ENCODE measurements at regions not wholly inside any gene's neighbourhood (a gene's known extent, or its start where the extent isn't known, plus 50 kb on each side); places are given as distances from the start of the nearest gene placed in this dataset.

DNA sequence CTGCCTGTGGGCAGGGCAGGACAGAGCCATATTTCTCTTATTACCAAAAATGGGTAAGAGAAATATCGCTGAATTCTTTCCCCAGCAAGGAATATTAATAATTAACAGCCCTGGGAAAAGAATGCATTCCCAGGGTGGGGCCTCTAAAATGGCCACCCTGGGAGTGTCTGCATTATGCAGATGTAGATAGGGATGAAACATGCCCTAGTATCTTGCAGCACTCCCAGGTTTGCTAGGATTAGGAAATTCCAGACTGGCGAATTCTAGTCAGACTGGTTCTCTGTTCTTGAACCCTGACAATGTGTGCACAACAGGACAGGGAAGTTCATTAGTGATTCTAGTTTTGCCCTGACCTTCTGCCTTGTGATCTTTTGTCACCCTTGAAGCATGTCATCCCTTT lies 1069.3 kb downstream of the CDH9 start:
- DNase-seq: peak; percentile 18

DNA sequence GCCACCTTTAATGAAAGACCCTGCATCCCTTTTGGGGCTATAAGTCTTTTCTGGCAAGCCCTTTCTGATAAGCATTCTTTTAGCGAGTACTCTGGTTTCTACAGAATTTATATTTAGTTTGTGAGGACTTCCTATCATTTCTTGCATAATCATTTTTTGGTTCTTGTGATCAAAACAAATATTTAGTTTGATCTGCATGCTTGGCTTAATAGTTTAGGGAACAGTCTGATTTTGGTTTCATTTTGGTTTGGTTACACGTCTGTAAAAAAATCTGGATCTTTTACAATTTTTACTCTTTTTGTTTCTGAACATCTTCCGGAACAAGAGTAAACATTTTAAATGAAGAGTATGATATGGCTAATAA lies 1074.4 kb downstream of the CDH9 start:
- no peak for DNase-seq

DNA sequence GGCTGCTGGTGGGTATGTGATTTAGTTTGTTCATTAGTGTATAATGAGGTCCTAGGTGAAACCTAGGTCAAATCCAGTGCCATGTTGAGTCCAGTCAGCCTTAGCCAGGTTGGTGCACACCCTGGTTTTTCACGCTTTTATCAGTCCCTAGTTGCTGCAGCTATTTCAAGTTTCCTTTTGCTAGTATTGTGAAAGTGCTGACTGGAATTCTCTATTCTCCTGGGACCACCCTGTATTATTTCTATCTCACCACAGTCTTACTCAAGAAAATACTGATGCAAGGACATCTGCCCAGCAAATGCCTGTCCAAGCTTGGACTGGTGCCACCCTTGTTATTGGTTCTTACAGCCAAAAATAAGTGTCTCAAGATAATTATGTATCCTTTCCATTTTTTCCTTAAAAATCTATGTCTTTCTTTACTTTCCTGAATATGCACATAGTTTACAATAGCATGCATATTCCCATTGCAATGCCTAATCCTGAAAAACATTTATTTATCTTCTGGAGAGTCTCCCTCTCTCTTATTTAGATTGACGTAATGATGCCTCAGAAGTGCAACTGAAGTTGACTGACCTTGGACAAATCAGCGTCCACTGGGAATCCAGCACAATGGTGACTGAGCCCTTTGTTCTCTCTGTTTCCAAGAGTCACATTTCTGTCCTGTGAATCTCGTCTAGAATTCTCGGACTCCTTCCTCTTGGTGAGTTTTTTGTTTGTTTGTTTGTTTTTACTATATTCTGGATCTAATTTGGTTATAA lies 1075.0 kb downstream of the CDH9 start:
- no peak for DNase-seq

DNA sequence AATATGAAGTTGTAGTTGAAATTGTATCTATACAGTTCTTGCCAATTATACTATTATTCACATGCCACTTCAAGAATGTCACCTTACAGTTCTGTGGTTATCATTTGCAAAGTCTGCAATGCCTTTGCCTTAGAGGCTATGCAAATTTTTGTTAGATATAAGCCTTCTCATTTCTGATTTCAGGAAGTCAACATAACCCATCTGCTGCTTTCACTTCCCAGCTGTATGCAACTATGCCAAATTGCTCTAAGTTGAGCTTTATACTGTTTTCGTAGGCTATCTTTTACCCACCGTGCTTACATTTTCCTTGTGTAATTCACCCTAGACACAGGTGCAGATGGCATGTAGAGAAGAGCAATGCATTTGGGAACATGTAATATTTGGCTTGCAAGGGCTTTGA lies 1083.0 kb downstream of the CDH9 start:
- DNase-seq: no peak

DNA sequence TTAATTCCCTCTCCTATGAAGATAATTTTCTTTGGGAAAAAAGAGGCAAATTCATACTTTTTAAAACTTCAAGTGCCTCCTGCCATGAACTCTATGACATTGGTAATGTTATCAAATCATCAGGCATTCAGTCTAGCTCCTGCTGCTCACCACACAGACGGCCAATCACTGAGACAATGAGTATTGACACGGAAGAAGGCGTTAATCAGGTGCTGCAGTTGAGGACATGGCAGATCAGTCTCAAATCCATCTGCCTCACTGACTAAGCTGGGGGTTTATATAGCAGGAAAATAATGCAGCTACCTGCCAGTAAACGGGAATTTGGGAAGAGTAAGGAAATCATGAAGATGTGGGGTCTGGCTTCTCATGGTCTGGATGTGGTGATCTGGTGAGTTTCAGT lies 1087.7 kb downstream of the CDH9 start:
- no peak for DNase-seq

DNA sequence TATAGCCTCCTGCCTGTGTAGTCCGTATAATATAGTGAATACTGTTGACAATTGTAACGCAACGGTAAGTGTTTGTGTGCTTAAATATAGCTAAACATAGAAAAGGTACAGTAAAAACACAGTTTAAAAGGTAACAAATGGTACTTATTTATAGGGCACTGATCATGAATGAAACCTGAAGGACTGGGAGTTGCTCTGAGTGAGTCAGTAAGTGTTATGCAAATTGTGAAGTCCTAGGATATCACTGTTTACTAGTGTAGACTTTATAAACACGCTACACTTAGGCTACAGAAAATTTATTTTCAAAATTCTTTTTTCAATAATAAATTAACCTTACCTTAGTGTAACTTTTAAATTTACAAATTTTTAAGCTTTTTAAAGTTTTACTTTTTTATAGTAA lies 1090.1 kb downstream of the CDH9 start:
- peak; percentile 59 for DNase-seq

DNA sequence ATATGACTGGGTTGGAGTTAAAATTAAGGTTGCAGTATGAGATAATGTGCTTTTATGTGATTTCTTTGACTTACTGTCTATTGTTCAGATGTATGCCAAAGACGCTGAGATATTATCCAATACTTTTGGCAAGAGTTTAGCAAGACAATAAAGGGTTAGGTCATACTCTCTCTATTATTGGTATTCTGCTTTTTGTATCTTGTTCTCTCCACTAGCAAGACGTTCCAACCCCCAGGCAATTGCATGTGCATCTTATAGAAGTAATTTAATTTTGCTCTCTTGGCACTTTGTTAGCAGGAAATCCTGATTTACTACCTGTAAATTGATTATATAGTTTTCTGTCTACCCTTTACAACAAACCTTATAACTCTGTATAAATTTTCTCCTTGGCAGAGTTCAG lies 1093.6 kb downstream of the CDH9 start:
- no peak for DNase-seq

DNA sequence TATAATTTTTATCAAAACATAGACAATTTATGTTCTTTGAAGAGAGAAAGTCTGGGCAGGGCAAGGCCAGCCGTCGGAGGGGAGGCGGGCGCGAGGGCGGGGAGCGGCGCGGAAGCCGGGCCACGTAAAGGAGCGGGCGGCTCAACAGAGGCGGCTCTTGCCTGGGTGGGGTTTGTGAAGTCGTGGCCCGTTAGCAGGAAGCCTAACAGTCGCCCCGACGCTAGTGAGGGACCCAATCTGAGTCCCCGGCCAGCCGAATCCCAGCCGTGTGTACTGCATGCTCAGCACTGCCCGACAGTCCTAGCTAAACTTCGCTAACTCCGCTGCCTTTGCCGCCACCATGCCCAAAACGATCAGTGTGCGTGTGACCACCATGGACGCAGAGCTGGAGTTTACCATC lies 1129.2 kb downstream of the CDH9 start:
- DNase-seq: no peak

DNA sequence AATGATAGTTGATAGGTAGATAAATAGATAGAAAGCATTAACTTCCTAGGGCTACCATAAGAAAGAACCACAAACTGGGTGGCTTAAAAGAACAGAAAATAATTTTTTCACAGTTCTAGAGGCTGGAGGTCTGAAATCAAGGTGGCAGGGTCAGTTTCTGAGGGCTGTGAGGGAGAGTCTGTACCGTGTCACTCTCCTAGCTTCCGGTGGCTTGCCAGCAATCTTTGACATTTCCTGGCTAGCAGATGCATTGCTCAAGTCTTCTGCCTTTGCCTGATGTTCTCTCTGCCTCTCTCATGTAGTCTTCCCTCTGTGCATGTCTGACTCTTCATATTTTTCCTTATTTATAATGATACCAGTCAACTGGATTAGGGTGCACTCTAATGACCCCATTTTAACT lies 1132.7 kb downstream of the CDH9 start:
- DNase-seq: no peak

DNA sequence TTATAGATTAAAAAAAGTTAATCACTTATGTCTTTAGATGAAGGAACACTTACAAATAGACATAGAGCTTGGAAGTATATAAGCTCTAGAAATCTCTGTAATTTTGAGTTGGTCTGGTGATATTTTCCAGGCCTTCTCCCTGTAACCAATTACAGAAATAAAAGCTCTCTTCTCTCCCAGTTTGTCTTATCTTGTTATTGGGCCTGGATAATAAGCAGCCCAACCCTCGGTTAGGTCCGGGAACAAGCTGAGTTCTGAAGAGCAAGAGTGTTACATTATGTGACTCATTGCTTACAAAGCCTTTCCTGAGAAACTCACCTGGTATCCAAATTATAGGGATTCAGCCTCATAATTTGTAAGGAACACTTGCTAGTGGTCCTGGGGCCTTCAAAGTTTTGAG lies 1146.2 kb downstream of the CDH9 start:
- peak; percentile 26 for DNase-seq

DNA sequence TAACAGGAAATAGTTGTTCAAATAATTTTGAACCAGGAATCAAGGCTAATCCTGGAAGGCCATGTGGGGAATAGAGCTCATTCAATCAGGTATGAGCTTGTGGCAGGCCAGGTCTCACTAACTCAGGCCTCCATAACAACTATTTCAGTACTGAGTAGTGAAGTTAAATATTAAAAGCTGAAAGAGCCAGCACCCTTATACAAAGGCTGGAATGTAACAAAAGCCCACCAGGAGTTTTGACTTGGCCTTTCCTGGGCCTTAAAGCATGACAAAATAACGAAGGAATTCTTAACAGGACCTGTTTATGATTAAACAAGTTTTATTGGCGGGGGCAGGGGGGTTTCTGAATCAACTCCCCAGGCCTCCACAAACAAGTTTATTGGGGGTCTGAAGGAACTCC lies 1146.7 kb downstream of the CDH9 start:
- no peak for DNase-seq

DNA sequence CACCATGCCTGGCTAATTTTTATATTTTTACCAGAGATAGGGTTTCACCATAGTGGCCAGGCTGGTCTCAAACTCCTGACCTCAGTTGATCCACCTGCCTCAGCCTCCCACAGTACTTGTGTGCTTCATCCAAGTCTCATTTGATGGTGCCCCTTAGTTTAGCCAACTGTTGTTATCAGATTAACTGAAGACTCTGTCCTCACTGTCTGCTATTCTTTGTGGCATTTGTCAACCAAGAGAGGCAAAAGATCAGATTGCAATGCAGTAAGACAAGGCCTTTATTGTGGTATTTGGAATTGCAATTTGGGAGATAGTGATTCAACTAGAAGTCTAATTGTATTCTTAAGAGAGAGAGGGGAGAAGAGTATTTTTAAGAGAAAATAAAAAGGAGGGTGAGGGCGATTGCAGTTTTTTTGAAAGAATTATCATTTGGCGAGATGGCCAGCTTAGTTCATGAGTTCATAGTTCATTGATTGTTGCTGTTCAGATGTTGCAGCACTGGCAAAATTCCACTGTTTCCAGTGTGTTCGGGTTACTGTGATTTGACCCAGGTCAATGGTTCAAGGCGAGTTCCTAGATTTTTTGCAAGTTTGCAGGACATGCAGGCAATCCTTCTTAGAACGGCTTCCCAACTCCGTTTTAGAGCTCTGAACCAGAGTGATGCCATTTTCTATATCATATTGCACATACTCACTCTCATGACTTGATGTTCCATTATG lies 1156.9 kb downstream of the CDH9 start:
- DNase-seq: no peak

DNA sequence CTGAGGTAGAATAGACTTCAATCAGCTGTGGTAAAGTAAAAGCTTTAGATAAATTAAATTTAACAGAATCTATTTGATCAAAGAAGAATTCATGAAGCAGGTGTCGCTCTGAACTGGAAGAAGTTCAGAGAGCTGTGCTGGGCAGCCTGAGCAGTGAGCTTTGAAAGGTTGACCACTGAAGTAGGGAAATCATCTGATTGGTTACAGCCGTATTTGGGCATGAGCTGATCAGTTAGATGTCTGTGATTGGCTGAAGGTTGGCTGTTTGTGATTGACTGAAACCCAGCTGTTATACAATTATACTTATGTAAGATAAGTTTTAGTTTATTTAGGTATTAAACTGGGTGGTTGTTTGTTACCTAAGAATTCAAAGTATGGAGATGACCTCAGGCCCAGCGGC lies 1174.6 kb downstream of the CDH9 start:
- peak; percentile 90 for DNase-seq

DNA sequence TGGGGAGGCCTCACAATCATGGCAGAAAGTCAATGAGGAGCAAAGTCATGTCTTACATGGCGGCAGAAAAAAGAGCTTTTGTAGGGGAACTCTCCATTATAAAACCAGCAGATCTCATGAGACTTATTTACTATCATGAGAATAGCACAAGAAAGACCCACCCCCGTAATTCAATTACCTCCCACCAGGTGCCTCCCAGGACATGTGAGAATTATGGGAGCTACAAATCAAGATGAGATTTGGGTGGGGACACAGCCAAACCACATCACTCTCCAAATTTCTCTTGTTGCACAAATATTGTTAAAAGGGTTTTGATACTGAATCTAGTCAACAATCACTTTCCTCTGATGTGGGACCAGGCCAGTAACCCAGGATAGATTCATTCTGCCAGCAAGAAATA lies 1176.1 kb downstream of the CDH9 start:
- peak; percentile 68 for DNase-seq

DNA sequence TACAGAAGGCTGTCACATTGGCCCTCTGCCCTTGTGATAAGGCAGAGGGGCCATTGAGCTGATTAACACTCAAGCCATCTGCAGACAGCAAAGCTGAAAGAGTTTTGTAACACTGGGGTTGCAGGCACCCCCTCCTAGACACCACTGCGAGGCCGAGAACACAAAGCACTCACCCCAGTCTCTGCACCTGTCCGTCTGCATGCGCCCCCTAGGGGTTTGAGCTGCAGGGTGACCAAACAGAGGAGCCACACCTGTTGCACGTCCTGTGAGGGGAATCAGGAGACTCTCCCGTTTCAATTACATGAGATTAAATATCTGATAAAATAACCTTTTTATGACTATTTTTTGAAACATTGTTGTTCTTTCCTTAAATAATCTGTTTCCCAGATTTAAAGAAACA lies 1180.4 kb downstream of the CDH9 start:
- peak; percentile 36 for DNase-seq

DNA sequence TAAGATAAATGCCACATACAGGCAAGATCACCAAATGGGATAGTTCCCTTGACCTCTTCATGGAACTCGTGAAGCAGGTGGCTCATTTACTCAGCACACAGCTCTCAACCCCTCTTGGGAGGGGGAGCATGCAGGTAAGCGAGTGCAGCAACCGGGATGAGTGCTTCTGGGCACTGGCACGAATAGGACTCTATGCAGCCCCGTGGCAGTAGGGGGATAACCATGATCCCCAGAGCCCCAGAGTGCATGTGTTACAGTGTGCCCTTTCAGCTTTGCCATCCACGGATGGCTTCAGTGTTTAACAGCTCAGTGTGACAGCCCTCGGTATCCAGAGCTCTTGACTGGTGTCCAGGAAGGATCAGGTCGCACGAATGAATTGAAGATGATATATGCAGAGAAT lies 1187.1 kb downstream of the CDH9 start:
- no peak for DNase-seq

DNA sequence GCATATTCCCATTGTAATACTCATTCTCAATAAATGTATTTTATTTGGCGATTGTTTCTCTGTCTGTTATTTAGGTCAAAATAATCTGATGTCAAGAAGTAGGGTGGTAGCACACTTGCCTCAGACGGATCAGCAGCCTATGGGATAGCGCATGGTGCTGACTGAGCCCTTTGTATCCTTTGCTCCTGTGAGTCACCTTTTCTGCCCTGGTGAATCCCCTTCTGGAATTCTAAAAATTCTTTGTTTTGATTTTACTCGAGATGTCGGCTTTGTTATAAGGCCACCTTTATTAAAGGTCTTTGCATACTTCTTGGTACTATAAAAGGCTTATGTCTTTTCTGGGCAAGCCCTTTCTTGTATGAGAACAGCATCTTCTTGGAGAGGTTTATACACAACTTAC lies 1187.8 kb downstream of the CDH9 start:
- DNase-seq: no peak

DNA sequence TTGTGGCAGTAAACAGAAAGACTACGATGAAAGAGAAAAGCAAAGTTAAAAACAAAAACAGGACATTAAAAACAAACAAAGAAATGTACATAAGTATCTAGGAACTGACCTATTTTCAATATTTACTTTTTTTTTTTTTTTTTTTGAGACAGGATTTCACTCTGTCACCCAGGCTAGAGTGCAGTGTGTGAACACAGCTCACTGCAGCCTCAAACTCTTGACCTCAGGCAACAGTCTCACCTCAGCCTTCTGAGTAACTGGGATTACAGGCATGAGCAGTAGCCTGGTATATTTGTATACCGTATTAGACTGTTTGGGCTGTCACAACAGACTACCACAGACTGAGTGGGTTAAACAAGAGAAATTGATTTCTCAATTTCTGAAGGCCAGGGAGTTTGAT lies 1189.1 kb downstream of the CDH9 start:
- DNase-seq: peak; percentile 67

DNA sequence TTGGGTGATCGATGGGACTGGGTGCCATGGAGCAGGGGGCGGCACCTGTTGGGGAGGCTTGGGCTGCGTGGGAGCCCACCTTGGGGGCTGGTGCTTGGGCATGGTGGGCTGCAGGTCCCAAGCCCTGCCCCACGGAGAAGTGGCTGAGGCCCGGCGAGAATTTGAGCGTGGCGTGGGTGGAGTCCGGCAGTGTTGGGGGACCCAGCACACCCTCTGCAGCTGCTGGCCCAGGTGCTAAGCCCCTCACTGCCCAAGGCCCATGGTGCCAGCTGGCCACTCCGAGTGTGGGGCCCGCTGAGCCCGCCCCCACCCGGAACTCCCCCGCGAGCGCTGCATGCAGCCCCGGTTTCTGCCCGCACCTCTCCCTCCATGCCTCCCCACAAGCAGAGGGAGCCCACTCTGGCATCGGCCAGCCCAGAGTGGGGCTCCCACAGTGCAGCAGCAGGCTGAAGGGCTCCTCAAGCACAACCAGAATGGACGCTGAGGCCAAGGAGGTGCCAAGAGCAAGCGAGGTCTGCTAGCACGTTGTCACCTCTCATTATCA lies 1178.6 kb upstream of the CDH10 start:
- DNase-seq: no peak

Measured in DMS53 (cell line).